RKO (cell line): ENCODE measurements at regions not wholly inside any gene's neighbourhood (a gene's known extent, or its start where the extent isn't known, plus 50 kb on each side); places are given as distances from the start of the nearest gene placed in this dataset.
"Not testable (repeated sequence)": the region's sequence is repeated elsewhere in the genome, so short reads cannot be mapped to it uniquely, and the experiment has no call there.

Experiments
- DNase-seq: peaks from one replicate; pipeline ENCODE4 v3.0.0-alpha.2; 2016; ENCODE audit warnings: low spot score

DNA sequence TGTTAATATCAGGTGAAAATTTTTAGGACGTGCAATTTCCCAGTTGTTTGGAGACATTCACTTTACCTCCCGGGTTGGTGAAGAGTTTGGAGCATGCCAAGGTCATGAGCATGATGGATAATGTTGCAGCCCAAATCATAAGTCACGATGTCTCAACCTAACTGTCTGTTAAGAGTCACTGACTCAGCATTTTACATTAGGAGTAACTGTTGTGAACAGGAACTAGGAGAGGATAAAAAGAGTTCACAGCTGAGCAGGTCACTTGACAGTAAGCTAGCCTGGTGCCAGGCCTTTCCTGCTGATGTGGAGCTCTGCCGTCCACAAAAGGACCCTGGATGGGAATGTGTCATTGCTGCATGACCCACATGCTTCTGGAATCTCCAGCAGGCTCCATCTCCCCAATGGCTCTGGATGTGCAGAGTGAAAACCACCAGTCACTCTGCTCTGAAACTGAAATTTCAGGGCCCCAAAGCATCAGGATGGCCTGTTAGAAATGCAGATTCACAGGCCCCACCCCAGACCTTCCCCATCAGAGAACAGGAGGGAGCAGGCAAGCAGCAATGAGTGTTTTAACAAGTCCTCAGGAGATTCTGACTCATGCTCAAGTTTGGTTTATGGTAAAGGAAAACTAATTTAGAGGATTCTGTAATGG lies 371.6 kb upstream of the MAF start:
- DNase-seq: no peak

DNA sequence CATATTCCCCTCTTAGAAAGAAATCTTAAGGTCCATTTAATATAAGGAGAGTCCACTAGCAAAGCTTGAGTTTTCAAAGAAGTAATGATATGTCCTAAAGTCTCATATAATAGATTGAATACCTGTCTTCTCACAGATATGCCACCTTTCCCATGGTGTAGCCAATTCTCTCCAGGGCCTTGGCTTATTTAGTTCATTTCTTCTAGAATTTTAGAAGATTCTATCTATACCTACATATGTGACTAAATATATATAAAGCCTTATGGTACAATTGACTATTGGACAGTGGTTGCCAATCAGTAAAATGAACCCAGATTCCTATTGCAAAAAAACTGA lies 370.7 kb upstream of the MAF start:
- no peak for DNase-seq

DNA sequence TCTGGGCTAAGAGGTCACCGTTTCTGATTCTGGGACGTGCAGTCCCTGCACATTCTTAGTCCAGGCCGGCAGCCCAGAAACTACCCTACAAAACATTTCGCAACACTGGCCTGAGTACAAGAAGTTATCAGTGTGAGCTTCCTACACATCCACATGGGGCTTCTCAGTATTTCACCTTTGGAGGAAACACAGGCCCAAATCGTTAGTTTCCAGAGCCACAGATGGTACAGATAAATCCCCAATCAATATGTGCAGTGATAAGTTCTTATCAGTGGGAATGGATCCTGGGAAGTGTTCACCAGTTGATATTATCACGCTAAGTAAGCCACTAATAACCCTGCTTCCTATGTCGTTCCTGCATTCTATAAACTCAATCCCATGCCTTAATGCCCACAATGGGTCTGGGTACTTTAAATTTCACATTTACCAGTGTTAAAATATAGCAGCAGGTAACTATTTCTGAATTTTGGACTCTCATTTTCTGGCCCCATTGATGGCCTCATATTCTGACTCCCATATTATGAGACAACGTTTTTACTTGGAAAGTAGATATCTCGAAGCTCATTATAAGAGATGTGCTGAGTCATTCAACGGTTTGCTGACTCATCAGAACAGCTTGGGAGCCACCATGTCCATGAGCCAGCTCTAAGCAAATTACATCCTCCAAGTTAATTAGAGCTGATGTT lies 370.2 kb upstream of the MAF start:
- DNase-seq: no peak

DNA sequence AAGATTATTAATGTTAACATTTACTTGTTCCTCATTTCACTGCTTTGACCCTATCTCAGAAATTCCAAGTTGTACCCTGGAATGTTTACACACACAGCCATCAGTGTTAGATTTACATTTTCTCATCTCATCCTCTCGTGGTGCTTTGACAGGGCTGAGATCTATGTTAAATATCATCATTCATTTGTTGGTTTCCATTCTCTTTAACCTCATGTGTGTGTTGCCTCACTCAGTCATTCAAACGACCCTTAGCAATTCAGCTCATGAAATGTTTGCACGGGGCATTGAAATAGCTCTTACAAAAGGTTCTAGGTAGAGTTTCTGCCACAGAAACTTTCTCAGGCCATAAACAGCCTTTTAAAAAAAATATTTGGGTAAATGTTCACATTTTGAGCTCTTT lies 369.6 kb upstream of the MAF start:
- DNase-seq: no peak

DNA sequence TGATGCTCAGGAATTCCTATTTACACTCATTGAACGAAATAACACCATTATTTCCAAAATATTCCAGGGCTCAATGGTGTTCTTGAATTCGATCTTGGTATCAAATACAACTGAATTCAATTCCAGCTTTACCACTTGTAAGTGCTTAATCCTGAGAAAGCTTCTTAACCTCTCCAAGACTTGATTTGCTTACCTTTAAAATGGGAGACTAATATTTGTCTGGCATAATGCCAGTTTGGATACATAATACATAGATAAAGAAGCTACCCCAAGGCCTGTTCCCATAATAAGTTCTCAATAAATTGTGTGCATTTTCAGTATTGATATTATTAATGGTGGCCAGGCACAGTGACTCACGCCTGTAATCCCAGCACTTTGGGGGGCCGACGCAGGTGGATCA lies 368.9 kb upstream of the MAF start:
- DNase-seq: no peak

DNA sequence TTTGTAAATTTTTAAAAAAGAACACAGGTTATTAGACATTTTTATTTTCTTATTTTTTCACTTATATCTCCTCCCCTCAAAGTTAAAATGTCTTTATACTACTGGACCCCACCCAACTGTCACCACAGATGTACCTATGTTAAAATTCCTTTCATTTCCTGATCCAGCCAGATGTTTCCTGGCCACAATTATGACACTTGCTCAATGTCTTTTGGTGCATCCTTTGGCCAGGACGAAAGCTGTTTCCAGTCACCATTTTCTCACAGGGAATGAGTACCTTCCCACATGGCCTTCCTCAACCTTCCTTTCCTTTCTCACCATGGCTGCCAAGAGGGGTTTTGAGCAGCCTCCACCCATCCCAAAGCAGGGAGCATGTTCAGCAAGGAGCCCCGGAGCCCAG lies 365.7 kb upstream of the MAF start:
- no peak for DNase-seq

DNA sequence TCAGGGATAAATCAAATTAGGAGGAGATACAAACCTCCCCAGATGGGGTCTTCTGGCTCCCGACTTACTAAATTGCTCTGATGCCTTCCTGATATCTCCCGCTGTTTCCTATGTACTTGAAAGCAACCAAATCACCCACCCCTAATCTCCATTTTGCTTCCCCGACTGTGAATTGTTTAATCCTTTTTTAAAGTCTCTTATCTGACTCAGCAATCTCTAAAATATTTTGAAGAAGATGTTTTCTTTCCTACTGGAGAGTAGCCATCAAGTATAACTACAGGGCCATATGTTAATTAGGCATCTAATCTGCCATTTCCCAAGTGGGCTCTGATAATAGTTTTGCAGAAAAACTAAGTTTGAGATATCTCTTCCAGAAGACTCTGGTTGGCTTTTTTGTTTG lies 365.2 kb upstream of the MAF start:
- DNase-seq: no peak

DNA sequence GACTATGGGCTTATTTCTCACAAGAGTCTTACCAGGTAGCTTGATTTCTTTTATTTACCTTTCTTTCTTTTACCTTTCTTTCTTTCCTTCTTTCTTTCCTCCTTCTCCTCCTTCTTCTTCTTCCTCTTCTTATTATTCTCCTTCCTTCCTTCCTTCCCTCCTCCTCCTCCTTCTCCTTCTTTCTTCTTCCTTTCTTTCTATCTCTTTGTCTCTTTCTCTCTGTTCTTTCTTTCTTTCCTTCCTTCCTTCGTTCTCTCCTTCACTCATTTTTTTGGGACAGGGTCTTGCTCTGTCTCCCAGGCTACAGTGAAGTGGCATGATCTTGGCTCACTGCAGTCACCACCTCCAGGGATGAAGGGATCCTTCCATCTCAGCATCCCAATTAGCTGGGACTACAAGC lies 363.6 kb upstream of the MAF start:
- DNase-seq: no peak

DNA sequence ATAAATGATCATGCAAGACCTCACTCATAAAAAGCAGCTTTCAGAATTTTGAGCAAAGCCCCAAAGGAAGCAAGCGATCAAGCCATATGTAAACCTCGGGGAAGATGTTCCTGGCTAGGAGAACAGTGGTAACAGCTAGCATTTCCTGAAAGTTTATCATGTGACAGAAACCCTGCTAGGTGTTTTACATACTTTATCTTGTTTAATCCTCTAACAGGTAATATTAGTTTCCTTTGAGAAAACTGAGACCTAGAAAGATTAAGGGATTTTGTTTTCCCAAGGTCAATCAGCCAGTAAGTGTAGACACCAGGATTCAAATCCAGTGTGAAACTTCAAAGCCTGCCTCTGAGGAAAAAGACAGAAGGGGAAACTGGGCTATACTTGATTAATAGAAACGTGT lies 362.4 kb upstream of the MAF start:
- DNase-seq: no peak

DNA sequence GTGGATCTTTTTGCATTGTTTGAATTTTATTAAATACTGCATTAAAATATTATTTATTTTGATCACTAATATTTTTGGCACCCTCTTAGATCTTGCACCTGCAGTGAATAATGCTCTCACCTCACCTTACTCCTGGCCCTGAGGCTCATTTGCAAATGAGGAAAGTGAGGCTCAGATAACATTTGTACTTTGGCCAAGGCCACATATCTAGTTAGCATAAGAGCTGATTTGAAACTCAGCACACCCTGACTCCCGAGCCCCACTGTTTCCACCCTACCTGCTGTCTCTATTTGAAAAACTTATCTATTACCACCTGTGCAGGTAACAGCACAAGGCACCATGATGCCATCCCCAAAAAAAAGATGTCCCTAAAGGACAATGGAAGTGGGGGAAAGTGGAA lies 358.7 kb upstream of the MAF start:
- DNase-seq: no peak

DNA sequence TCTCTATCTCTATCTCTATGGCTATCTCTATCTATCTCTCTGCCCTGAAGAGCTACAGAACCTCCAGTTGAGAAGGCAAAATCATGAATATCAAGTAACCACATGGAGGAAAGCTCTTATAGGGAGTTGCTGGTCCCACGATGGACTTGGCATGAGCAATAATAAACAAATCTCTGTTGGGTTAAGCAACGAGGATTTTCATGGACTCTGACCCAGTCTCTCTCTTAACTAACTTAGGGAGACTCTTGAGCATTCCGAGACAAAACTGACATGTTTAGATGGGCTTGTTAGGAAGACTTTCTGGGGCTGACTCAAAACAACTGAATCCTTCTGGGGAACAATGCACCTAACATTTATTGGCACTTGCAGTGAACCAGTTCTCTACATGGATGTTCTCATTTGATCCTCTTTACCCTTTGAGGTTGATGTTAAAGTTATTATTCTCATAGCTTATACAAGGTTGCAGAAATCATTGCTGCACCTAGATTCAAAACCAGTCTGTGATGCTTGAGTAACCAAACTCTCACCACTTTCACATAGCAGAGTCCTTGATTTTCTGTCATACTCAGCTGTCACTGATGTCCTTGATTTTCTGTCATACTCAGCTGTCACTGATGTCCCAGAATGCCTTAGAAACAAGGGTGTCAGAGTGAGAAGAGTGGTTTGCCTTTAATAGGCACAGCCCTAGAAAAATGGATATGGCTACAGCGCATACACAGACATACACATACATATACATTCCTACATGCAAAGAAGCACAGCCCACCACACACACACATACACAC lies 354.6 kb upstream of the MAF start:
- DNase-seq: no peak

DNA sequence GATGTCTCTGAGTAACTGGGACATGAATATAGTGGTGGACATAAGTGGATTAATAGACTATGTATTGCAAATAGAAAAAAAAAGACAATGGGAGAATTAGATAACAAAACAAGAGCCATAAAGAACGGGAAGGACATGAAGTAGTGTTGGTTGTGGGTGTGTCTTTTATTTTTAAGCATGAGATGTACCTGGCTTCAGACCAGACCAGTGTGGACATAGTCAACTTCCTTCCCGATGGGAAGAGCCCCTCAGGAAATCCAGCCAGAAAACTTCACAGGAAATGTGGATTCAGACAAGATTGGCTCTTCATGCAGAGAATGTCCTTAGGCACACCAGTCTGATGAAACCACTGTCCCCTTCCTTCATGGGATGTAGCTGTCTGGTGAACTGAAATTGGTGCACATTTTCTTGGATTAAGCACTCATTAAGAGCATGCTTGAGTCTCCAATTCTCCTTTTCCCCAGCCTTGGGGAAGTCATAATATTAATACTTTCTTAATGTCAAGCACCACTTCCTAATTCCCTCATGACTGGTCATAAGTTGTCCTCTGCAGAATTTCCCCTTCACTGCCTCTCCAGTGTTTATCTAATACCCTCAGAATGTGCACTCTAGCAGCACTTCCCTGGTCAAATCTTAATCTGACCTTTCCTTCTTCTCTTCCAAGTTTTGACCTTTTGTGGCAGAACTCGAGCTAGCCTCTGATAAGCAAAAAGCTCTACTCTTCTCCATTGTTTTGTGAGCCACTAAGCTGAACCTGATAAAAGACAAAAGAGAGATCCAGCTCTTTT lies 350.6 kb upstream of the MAF start:
- DNase-seq: no peak

DNA sequence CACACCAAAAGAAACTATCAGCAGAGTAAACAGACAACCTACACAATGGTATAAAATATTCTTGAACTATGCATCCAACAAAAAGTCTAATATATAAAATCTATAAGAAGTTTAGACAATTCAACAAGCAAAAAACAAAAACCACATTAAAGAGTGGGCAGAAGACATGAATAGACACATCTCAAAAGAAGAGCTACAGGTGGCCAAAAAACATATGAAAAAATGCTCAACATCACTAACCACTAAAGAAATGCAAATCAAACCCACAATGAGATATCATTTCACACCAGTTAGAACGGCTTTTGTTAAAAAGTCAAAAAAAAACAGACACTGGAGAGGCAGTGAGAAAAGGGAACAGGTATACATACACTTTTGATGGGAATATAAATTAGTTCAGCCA lies 348.9 kb upstream of the MAF start:
- DNase-seq: no peak

DNA sequence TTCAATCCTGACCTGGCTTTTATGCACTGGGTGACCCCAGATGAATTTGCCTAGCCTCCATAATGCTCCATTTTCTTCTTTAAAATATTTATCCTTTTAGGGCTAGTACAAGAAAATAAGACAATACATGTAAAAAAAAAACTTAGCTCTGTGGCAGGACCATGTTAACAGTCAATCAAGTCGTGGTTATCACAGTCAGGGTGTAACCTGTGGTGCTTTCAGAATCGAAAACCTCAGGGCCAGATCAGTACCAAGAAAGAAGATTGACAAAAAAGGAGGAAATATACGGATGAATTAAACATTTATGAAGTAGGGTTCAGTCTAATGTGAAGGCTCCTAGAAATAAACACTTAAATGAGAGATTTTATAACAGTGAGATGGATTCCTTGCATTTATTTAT lies 347.2 kb upstream of the MAF start:
- no peak for DNase-seq

DNA sequence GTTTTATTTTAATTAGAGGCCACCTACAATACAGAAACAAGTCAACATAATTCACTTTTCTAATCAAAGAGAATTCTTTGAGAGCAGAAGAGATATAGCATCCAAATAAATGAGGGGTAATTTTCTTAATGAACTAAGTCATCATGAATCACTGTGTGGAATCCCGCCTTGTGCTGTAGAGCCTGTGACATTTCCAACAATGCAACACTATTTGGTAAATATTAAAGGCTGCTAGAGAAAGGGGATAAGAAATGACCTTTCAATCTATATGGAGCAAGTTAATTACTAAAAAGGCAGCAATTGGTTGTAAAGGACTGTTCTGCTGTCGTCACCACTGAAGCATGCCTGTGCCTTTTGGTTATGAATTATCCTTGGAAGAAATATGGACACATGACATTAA lies 345.7 kb upstream of the MAF start:
- no peak for DNase-seq

DNA sequence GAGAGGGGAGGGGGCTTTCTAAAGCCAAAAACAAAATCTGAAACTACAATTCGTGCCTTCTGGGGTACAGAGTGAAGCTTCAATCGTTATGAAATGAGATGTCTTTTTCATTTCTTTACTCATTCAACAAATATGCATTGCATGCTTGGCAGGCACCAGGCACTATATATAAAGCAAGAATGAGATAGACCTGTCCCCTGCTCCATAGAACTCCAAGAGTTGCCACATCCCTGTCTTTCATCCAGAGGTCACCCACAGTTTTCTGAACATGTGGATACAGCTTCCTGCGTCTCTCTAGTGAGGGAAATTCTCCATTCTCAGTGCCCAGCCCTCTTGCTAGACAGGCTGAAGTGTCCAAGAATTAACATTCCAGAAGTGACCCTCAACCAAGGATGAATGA lies 343.2 kb upstream of the MAF start:
- DNase-seq: no peak

DNA sequence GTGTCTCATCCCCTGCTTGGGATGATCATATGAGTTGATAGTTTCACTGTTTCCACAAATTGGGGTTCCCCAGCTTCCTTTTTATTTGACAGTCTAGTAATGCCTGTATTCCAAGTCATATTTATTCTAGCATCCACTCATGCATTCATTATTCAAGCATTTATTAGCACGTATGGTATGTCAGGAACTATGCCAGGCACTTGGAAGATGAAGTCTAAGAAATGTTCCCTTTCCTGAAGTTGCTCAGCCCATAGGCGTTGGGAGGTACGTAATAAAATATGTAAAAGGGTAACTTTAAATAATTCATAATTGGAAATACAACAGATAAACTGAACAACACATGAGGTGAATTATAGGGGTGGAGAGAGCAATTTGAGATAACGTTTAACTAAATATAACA lies 338.0 kb upstream of the MAF start:
- no peak for DNase-seq

DNA sequence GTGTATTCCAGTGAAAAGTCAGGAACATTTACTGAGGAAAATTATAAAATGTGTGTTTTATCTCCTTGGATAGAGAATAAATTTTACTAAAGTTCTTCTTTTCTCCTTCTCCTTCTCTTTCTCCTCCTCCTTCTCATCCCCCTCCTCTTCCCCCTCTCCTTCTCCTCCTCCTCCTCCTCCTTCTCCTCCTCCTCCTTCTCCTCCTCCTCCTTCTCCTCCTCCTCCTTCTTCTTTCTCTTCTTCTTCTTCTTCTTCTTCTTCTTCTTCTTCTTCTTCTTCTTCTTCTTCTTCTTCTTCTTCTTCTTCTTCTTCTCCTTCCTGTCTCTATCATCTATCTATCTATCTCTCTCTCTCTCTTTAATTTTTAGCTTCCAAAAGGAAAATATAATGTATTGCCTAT lies 337.1 kb upstream of the MAF start:
- DNase-seq: not testable (repeated sequence)

DNA sequence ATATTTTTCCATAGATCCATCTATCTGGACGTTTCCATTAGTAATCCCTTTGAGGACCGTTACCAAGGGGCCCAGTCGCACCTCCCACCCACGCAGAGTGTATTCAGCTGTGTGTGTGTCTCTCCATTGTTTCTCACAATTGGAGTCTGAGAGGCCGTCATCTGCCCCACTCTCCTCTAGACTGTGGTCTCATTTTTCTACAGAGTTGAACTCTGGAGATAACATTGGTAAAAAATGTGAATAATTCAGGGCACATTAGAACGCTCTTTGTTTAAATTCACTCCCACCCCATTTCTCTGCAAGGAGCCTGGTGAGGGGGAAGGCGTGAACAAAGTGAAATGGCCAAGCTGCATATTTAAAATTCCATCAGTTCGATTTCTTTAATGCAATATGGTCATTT lies 333.1 kb upstream of the MAF start:
- no peak for DNase-seq

DNA sequence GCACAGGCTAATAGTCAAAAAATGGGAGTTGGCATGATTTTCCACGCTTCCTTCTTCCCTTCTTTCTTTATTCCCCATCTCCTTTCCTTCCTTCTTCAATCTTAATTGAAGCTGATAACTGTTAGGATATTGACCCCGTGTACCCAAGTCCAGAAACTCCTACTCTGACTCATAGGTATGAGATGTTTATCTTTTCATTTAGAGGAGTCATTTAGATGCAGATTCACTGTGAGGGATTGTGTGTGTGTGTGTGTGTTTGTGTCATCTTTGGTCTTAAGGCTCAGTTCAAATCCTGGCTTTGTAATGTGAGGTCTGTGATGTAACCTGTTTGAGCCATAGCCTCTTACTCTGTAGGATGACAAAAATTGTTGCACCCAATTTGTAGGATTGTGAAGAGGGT lies 332.0 kb upstream of the MAF start:
- no peak for DNase-seq

DNA sequence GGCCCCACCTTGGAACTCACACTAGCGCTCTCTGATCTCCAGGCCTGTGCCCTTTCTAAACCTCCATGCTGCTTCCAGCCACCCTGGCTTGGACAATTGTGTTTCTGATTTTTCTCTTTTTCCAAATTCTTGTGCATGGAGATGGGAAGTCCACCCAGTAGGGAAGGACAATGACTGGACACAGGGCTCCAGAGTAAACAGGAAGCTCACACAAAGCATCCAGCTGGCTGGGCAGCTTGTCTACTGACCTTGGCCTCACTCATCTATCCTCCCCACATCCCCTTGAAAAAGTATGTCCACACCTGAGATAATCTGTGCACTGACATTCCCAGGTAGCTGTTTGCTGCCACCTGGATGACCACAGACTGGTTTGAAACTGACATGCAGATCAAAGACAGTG lies 331.2 kb upstream of the MAF start:
- no peak for DNase-seq

DNA sequence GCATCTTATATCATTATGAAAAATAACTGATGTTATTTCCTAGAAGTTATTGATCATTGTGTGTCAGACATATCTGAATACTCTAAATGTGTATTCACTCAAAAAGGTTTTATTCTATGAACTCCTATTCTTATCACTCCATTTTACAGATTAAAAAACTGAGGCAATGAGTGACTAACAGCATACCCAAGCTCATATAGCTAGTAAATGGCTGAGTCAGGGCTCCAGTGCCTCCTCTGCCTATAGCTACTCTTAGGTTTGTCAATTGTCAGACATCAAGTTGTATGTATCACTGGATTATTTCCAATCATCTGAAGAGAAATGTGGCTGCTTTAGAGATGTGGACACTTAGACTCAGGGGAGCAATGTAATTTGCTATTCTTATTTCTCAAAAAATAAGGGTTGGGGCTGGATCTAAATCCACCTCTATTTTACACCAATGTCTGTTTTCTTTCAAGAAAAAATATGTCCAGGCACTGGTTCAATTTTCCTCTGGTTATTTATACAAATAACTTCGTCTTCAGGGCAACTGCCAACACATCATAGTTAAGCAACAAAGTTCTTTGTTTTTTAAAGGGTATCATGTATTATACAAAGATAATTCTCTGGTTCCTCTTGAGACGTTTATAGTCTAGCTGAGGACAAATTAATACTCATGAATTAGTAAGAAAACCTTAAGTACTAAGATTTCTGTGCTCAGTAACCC lies 328.9 kb upstream of the MAF start:
- DNase-seq: no peak
